ENCODE measurements at regions not wholly inside any gene's neighbourhood (a gene's known extent, or its start where the extent isn't known, plus 50 kb on each side); places are given as distances from the start of the nearest gene placed in this dataset.

GRCh38 chr4:74534936-74535335, 90.0 kb downstream of the AREG start:
- TF ChIP-seq CTCF (IDR thresholded peaks at IDR 0.05) (no peak), POLR2A (IDR thresholded peaks at IDR 0.05) (no peak), POLR2AphosphoS5 (IDR thresholded peaks at IDR 0.05; ENCODE audit: insufficient read depth in 1 of 2, low read depth in 1 of 2) (no peak)
